K562 (cell line): ENCODE measurements at regions not wholly inside any gene's neighbourhood (a gene's known extent, or its start where the extent isn't known, plus 50 kb on each side); places are given as distances from the start of the nearest gene placed in this dataset.

Source experiments
- ATAC-seq: fragments of 200-7000 bp; cut with Tn5 transposase; 3 replicates; pipeline ENCODE4 v1.9.1; 2020; ENCODE audit warnings: moderate library complexity
- BruUV-seq: library from RNA; stranded (reverse); fragments of 400-500 nt; replicated peaks from 2 replicates; lab custom pipeline; 2021; lab: Mats Ljungman, UMichigan
- CTCF ChIA-PET: fragments of 300-600 bp; formaldehyde crosslinking; extraction: SDS; loops from one replicate; lab custom pipeline; 2021; ENCODE audit warnings: low intra/inter-chr PET ratio; lab: Yijun Ruan, JAX
- POLR2A ChIA-PET: fragments of 300-600, 350-650 bp; sonication (Branson Sonifier 250); formaldehyde crosslinking; extraction: SDS; loops from one replicate; lab custom pipeline; 2021; ENCODE audit warnings: antibody characterized with exemption, inconsistent platforms; lab: Yijun Ruan, JAX
- DNase-seq, 4 experiments: peaks; one replicate each; pipeline versions ENCODE4 v3.0.0 to v3.0.0-alpha.2; 2011 to 2018; ENCODE audit warnings: low spot score in 3 of 4, mixed read lengths in 3 of 4; ENCODE audit errors: extremely low read depth in 1 of 4
- FAIRE-seq: peaks from 2 replicates; lab custom pipeline; 2011; peaks lifted over from hg19 to GRCh38; lab: Jason Lieb, UNC
- H2AFZ ChIP-seq: 2 replicates; pipeline ENCODE4 v1.6.0; 2011; ENCODE audit warnings: low read depth, low read length, control low read depth, inconsistent platforms
- H3K27ac ChIP-seq: fragments of 200-600 bp; 3 replicates; pipeline ENCODE4 v1.8.0; 2011; ENCODE audit warnings: low read depth, mild to moderate bottlenecking, control low read depth, inconsistent platforms, low read length, moderate library complexity, mixed read lengths; ENCODE audit errors: extremely low read depth
- H3K27me3 ChIP-seq, 2 experiments: fragments of 300-600 bp in 1 of 2; 2 replicates in 1 of 2; 3 replicates in 1 of 2; pipeline versions ENCODE4 v1.6.0 to v1.8.0; 2011; ENCODE audit warnings: inconsistent platforms in 2 of 2, low read length in 2 of 2, mild to moderate bottlenecking in 1 of 2, mixed read lengths in 1 of 2, moderate library complexity in 1 of 2; ENCODE audit not compliant: control insufficient read depth in 2 of 2, insufficient read depth in 2 of 2
- H3K36me3 ChIP-seq: fragments of 300-600 bp; 3 replicates; pipeline ENCODE4 v1.8.0; 2011; ENCODE audit warnings: mild to moderate bottlenecking, low read length, inconsistent platforms; ENCODE audit not compliant: control insufficient read depth, insufficient read depth
- H3K4me1 ChIP-seq, 2 experiments: fragments of 200-600 bp in 1 of 2; replicated peaks in 1 of 2; 2 replicates in 1 of 2; 3 replicates in 1 of 2; pipeline versions ENCODE4 v1.5.1 to v1.8.0; 2011; ENCODE audit warnings: inconsistent platforms in 2 of 2, low read length in 2 of 2, mild to moderate bottlenecking in 1 of 2, mixed read lengths in 1 of 2, moderate library complexity in 1 of 2; ENCODE audit not compliant: control insufficient read depth in 2 of 2, insufficient read depth in 2 of 2
- H3K4me2 ChIP-seq: 2 replicates; pipeline ENCODE4 v1.6.1; 2011; ENCODE audit warnings: low read length, control low read depth, inconsistent platforms, mixed read lengths; ENCODE audit not compliant: insufficient read depth
- H3K4me3 ChIP-seq: fragments of 200-600 bp; sonication (generic), shearing (Covaris generic); 2 replicates; pipeline ENCODE4 v1.5.1; 2016; ENCODE audit warnings: control low read depth, inconsistent platforms
- H3K79me2 ChIP-seq: fragments of 200-600 bp; 3 replicates; pipeline ENCODE4 v1.8.0; 2011; ENCODE audit warnings: low read length, inconsistent platforms; ENCODE audit not compliant: control insufficient read depth, insufficient read depth
- H3K9ac ChIP-seq, 2 experiments: 2 replicates each; pipeline versions ENCODE4 v1.6.0 to v1.6.1; 2011; ENCODE audit warnings: low read depth in 2 of 2, low read length in 2 of 2, control low read depth in 1 of 2, inconsistent platforms in 1 of 2, mild to moderate bottlenecking in 1 of 2, mixed read lengths in 1 of 2; ENCODE audit not compliant: insufficient read depth in 1 of 2
- H3K9me1 ChIP-seq: one replicate; pipeline ENCODE4 v1.6.0; 2011; ENCODE audit warnings: inconsistent platforms, mild to moderate bottlenecking, low read length, moderate library complexity; ENCODE audit not compliant: control insufficient read depth, insufficient read depth
- H3K9me3 ChIP-seq: replicated peaks from 2 replicates; pipeline ENCODE4 v1.5.1; 2011; ENCODE audit warnings: low read depth, low read length, inconsistent platforms; ENCODE audit not compliant: control insufficient read depth, insufficient read depth
- H4K20me1 ChIP-seq: replicated peaks from 2 replicates; pipeline ENCODE4 v1.6.1; 2011; ENCODE audit warnings: low read length, inconsistent platforms, mixed read lengths; ENCODE audit not compliant: control insufficient read depth, insufficient read depth
- ARID3B ChIP-seq: fragments of 250-450 bp; sonication (Bioruptor Pico); IDR thresholded peaks from 2 replicates; pipeline ENCODE4 v1.4.0; 2020; ENCODE audit warnings: borderline replicate concordance
- CBX1 ChIP-seq: sonication (generic); IDR thresholded peaks from 2 replicates; pipeline ENCODE4 v1.6.1; 2016; ENCODE audit warnings: antibody characterized with exemption, low read depth, mild to moderate bottlenecking
- CCAR2 ChIP-seq: fragments of 200-400 bp; formaldehyde crosslinking; IDR thresholded peaks from 2 replicates; pipeline ENCODE4 v1.6.1; 2017; ENCODE audit warnings: mild to moderate bottlenecking, low read depth, low read length
- CEBPB ChIP-seq: fragments of 450-650 bp; IDR thresholded peaks from 2 replicates; pipeline ENCODE4 v1.6.1; 2016; ENCODE audit warnings: missing genetic modification characterization, missing compliant biosample characterization
- FOSL1 ChIP-seq: fragments of 200-800 bp; sonication (Bioruptor generic); conservative IDR thresholded peaks from 2 replicates; pipeline ENCODE4 v1.6.1; 2016; ENCODE audit warnings: missing genetic modification characterization, missing compliant biosample characterization
- FOXM1 ChIP-seq, 2 experiments: fragments of 450-650 bp in 1 of 2; sonication (generic) in 1 of 2; formaldehyde crosslinking in 1 of 2; IDR thresholded peaks; 2 replicates each; pipeline versions ENCODE4 v1.6.1 to v1.9.0; 2017 to 2022; ENCODE audit warnings: low read depth in 2 of 2, mild to moderate bottlenecking in 2 of 2, missing genetic modification reagents in 1 of 2, moderate library complexity in 1 of 2
- IRF2 ChIP-seq: sonication (generic); formaldehyde crosslinking; IDR thresholded peaks from 2 replicates; pipeline ENCODE4 v1.8.1; 2022; ENCODE audit warnings: mild to moderate bottlenecking, missing genetic modification reagents
- MAZ ChIP-seq, 2 experiments: fragments of 450-650 bp in 1 of 2; sonication (generic) in 1 of 2; formaldehyde crosslinking; IDR thresholded peaks in 1 of 2; conservative IDR thresholded peaks in 1 of 2; 2 replicates each; pipeline versions ENCODE4 v1.4.0 to v1.5.0; 2020; ENCODE audit warnings: mild to moderate bottlenecking in 1 of 2, missing genetic modification reagents in 1 of 2
- MEIS2 ChIP-seq: fragments of 450-650 bp; IDR thresholded peaks from 2 replicates; pipeline ENCODE4 v1.6.1; 2014; ENCODE audit warnings: mild to moderate bottlenecking; ENCODE audit not compliant: partially characterized antibody
- MTA3 ChIP-seq: fragments of 450-650 bp; formaldehyde crosslinking; IDR thresholded peaks from 2 replicates; pipeline ENCODE4 v1.6.1; 2017; ENCODE audit warnings: mild to moderate bottlenecking, borderline replicate concordance
- NFE2L1 ChIP-seq: fragments of 450-650 bp; IDR thresholded peaks from 2 replicates; pipeline ENCODE4 v1.6.1; 2016; ENCODE audit warnings: missing genetic modification characterization, low read depth, mild to moderate bottlenecking, missing compliant biosample characterization, moderate library complexity, borderline replicate concordance
- NFIC ChIP-seq: fragments of 450-650 bp; IDR thresholded peaks from 2 replicates; pipeline ENCODE4 v1.6.1; 2017; ENCODE audit warnings: mild to moderate bottlenecking, inconsistent platforms
- PCBP1 ChIP-seq: fragments of 200-400 bp; formaldehyde crosslinking; IDR thresholded peaks from 2 replicates; pipeline ENCODE4 v1.6.1; 2018; ENCODE audit warnings: mild to moderate bottlenecking, low read depth, low read length; ENCODE audit not compliant: poor library complexity, severe bottlenecking
- POLR2H ChIP-seq: IDR thresholded peaks from 2 replicates; pipeline ENCODE4 v1.6.1; 2016; ENCODE audit warnings: missing genetic modification characterization, low read depth, mild to moderate bottlenecking, control low read depth, missing compliant biosample characterization, moderate library complexity
- RBM22 ChIP-seq: fragments of 200-400 bp; formaldehyde crosslinking; IDR thresholded peaks from 2 replicates; pipeline ENCODE4 v1.6.1; 2018; ENCODE audit warnings: low read length, low read depth; ENCODE audit not compliant: poor library complexity, severe bottlenecking
- RFX5 ChIP-seq: IDR thresholded peaks from 2 replicates; pipeline ENCODE4 v1.6.1; 2011; ENCODE audit warnings: low read depth, mild to moderate bottlenecking, improper control_type of control experiment, low read length
- ZBED1 ChIP-seq: IDR thresholded peaks from 2 replicates; pipeline ENCODE4 v1.6.1; 2014
- WGBS: fragments of 100-300 bp; shearing (Covaris generic); methylation state at CpG from one replicate; pipeline ENCODE4 v1.1.6; 2016; ENCODE audit warnings: low coverage, mixed read lengths; ENCODE audit not compliant: insufficient coverage; ENCODE audit errors: missing lambda C conversion rate; 5-methylcytosine and 5-hydroxymethylcytosine counted together
- in situ Hi-C: fragments of 300-500 bp; cut with MboI; formaldehyde crosslinking; loops from 4 replicates; pipeline ENCODE4 v1.15.0; 2018; ENCODE audit warnings: inconsistent platforms, mixed read lengths
- intact Hi-C: fragments of 100-400 bp; cut with micrococcal nuclease; formaldehyde crosslinking; loops from 2 replicates; pipeline ENCODE4 v1.14.2; 2022
- TF ChIP-seq, protein P1 (sequence below), 2 experiments: IDR thresholded peaks; 2 replicates each; pipeline ENCODE4 v1.6.1; 2012; ENCODE audit warnings: improper control_type of control experiment in 2 of 2, low read depth in 2 of 2, low read length in 2 of 2, borderline replicate concordance in 1 of 2
- TF ChIP-seq, protein P2 (sequence below), 3 experiments: fragments of 200-800 bp in 1 of 3; sonication (Bioruptor generic) in 1 of 3; sonication (generic) in 1 of 3; formaldehyde crosslinking in 1 of 3; IDR thresholded peaks; 2 replicates each; pipeline versions ENCODE4 v1.6.1 to v1.8.0; 2016 to 2022; ENCODE audit warnings: mild to moderate bottlenecking in 2 of 3, missing compliant biosample characterization in 2 of 3, missing genetic modification characterization in 2 of 3, missing genetic modification reagents in 1 of 3

DNA sequence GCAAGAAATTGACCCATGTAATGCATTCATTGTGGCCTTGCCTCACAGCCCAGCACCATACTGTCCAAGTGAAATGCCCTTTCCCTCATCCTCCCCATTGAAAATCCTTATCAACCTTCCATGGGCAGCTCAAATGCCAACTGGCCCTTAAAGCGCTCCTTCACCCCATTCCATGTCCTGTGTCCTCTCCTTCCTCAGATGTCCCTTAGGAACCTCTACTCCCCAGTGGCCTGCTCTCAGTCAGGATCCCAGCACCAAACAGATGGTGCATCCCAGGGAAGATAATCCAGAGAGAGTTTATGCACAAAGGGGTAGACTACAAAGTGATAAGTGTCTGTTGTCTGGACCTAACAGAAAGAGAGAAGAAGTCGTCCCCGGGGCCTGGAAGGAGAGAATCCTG lies 407.4 kb upstream of the ZNF507 start:
- Histone ChIP-seq H3K9me1 (no peaks in the 10 kb centered on the region), H3K27ac (no peak overlapping the region), H2AFZ (no peak overlapping the region), H4K20me1 (no peaks in the 10 kb centered on the region), H3K36me3 (no peaks in the 10 kb centered on the region), H3K27me3 (no peaks in the 10 kb centered on the region), H3K4me3 (no peak overlapping the region), H3K9ac (no peak overlapping the region), H3K4me1 (no peaks in the 10 kb centered on the region), H3K9me3 (no peaks in the 10 kb centered on the region), H3K4me2 (no peak overlapping the region), H3K79me2 (no peaks in the 10 kb centered on the region)
- DNase-seq (no peak), FAIRE-seq (no peak), ATAC-seq (no peak)
- in situ Hi-C loops: no loop called here
- TF ChIP-seq, protein P1, sequence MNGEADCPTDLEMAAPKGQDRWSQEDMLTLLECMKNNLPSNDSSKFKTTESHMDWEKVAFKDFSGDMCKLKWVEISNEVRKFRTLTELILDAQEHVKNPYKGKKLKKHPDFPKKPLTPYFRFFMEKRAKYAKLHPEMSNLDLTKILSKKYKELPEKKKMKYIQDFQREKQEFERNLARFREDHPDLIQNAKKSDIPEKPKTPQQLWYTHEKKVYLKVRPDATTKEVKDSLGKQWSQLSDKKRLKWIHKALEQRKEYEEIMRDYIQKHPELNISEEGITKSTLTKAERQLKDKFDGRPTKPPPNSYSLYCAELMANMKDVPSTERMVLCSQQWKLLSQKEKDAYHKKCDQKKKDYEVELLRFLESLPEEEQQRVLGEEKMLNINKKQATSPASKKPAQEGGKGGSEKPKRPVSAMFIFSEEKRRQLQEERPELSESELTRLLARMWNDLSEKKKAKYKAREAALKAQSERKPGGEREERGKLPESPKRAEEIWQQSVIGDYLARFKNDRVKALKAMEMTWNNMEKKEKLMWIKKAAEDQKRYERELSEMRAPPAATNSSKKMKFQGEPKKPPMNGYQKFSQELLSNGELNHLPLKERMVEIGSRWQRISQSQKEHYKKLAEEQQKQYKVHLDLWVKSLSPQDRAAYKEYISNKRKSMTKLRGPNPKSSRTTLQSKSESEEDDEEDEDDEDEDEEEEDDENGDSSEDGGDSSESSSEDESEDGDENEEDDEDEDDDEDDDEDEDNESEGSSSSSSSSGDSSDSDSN (IDR thresholded peaks at IDR 0.05; ENCODE audit: borderline replicate concordance in 1 of 2, low read depth in 2 of 2, low read length in 2 of 2): no peak
- no peak for TF ChIP-seq MEIS2
- no peak for TF ChIP-seq CEBPB (tag)
- no peak for TF ChIP-seq FOSL1 (tag)
- TF ChIP-seq NFIC: no peak
- TF ChIP-seq ZBED1: no peak
- TF ChIP-seq CCAR2: no peak
- no peak for TF ChIP-seq POLR2H (tag)
- no peak for TF ChIP-seq RFX5
- TF ChIP-seq RBM22: no peak
- TF ChIP-seq NFE2L1 (tag): no peak
- TF ChIP-seq CBX1: no peak
- TF ChIP-seq MTA3: no peak
- TF ChIP-seq FOXM1 (IDR thresholded peaks at IDR 0.05; ENCODE audit: low read depth): no peak
- no peak for TF ChIP-seq FOXM1 (CRISPR knock-in tag; IDR thresholded peaks at IDR 0.05; ENCODE audit: low read depth)
- TF ChIP-seq, protein P2, sequence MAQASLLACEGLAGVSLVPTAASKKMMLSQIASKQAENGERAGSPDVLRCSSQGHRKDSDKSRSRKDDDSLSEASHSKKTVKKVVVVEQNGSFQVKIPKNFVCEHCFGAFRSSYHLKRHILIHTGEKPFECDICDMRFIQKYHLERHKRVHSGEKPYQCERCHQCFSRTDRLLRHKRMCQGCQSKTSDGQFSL (CRISPR knock-in tag; IDR thresholded peaks at IDR 0.05): no peak
- TF ChIP-seq, protein P2 (tag; IDR thresholded peaks at IDR 0.05): no peak
- TF ChIP-seq PCBP1: no peak
- TF ChIP-seq ARID3B (CRISPR knock-in tag): no peak
- no peak for TF ChIP-seq MAZ (CRISPR knock-in tag; conservative IDR thresholded peaks at IDR 0.05 in 1 of 2, IDR thresholded peaks at IDR 0.05 in 1 of 2)
- TF ChIP-seq IRF2 (CRISPR knock-in tag): no peak
- whole genome bisulfite sequencing: 3% methylated on average over 3 of the region's 3 CpGs
- BruUV-seq: no TSS peak
- intact Hi-C loops: no loop called here
- CTCF ChIA-PET: no interaction called here
- POLR2A ChIA-PET: interaction anchor here (0.6 kb wide), 1 partner anchor 43 kb away, joined by 3 read pairs; no protein-coding TSS in a partner anchor
